ENCODE measurements at regions not wholly inside any gene's neighbourhood (a gene's known extent, or its start where the extent isn't known, plus 50 kb on each side); places are given as distances from the start of the nearest gene placed in this dataset.
A peak's percentile ranks its signal among the peaks of the same experiment; 100 is the strongest.

- no peak for DNase-seq
These were observed 318.5 kb upstream of the TBL1XR1 start for GRCh38 chr3:177515786-177516157.

- no peak for DNase-seq
These were observed 319.1 kb upstream of the TBL1XR1 start for GRCh38 chr3:177516158-177517011.

- DNase-seq = no peak
These were observed 320.6 kb upstream of the TBL1XR1 start for GRCh38 chr3:177517906-177518305.

GRCh38 chr3:177519588-177519987, 322.3 kb upstream of the TBL1XR1 start:
- peak in 1 of 2 experiments; percentile 16 for DNase-seq

- no peak for DNase-seq
These were observed 324.0 kb upstream of the TBL1XR1 start for GRCh38 chr3:177521305-177521704.

- DNase-seq = no peak
These were observed 324.8 kb upstream of the TBL1XR1 start for GRCh38 chr3:177522051-177522450.

- DNase-seq = no peak
These were observed 325.9 kb upstream of the TBL1XR1 start for GRCh38 chr3:177523067-177523675.

DNA sequence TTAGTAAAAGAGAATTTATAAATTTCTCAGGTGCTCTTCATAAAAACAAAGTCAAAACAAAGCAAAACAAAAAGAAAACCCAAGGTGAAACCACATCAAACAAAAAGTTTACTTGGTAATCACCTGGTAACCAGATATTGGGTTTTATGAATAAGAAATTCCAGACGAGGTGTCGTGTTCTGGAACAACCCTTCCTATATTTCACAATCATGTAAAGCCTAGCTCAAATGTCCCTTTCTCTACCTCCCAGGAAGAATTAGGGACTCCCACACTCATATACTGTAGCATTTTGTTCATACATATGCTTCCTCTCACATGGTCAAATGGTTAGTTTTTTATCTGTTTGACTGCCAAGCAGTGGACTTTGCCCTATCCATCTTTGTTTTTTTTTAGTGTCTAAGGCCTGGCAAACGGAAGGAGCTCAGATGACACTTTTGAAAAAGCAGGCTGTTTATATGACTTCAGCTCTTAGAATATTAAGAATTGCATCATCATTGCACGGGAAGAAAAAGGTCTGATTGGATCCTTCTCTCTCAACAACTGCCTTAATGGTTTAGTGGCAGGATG, 326.7 kb upstream of the TBL1XR1 start:
- DNase-seq = no peak

DNA sequence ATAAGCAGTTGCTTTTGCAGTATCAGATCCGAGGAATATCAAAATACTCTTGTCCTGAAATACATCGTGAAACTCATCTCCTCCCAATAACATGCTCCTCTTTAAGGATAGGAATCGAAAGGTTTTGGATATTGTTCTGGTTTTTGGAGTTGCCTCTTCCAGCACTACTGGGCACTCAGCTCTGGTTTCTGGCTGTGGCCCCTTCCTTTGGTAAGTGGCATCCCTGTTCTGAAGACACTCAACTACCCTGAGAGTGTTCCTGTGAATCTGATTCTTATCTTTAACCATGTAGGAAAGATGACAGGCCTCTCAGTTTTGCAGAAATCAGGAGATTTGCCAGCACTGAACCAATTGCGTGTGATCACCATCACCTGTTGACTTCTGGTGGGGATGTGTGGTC, 327.5 kb upstream of the TBL1XR1 start:
- DNase-seq = no peak

DNA sequence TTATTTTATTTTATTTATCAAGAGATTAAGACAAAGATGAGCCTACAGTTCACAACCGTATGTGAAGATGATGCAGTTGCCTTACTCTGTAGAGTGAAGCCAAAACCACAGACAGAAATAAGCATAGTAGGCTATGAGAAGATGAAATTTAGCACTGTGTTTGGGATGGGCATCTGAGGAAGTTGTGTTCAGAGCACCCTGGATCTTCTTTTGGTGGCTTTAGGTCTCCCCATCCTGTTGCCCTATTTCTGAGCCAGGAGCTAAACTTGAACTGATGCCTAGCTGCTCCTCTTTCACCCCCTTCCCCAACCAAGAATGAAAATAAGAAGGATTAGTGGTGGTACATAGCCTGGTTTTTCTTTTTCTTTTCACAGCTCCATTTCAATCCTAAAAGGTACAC, 328.1 kb upstream of the TBL1XR1 start:
- DNase-seq = no peak

- DNase-seq = no peak
These were observed 328.9 kb upstream of the TBL1XR1 start for GRCh38 chr3:177525987-177526712.

DNA sequence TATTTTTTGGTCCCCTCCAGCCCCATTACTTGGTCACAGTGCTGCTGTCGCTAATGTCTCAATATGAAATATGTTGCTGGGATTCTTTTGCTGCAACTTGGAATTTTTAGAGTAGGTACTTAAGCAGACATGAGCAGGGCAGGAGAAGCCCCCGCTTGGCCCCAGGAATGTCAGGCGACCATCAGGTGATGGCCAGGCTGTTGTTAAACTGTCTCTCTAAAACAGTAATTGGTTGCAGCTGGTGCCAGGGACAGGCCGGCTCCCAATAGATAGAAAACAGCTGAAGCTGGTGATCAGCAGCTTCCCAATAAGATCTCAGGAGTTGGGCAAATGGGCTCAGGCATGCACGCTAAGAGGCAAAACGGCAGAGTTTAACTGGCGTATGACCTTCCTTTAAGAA, 329.9 kb upstream of the TBL1XR1 start:
- DNase-seq = no peak

DNA sequence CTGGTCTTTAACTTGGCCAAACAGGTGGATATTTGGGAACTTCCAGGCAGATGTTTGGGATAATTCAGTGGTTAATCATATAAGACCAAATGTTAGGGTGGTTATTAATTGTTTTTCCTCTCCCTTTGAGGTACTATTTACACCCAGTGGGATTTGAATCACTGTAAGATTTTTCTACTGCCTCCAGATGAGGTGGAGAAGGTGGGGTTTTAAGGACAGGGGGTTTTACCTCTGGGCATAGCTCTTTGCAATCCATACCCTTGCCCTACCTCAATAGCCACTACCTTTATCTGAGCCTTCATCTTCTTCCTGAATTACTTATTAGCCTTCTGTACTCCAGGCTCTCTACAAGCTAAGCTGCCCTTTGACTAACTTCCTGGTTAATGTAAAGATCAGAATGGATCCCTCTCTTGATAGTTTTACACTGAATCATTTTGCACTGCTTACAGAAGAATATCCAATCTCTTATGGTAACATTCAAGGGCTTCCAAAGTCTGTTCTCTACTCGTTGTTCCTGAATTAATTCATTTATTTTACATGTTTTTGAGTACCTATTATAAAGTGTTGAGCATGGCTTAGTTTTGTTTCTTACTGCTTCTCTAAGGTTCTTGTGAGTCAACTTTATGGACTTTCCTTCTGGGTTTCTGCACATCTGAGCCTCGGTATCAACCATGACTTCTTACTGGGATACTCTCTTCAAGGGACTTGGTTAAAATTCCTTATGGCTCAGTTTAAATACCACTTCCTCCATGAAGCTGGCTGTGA, 331.2 kb upstream of the TBL1XR1 start:
- DNase-seq = no peak

GRCh38 chr3:177529071-177529550, 331.8 kb upstream of the TBL1XR1 start:
- no peak for DNase-seq

DNA sequence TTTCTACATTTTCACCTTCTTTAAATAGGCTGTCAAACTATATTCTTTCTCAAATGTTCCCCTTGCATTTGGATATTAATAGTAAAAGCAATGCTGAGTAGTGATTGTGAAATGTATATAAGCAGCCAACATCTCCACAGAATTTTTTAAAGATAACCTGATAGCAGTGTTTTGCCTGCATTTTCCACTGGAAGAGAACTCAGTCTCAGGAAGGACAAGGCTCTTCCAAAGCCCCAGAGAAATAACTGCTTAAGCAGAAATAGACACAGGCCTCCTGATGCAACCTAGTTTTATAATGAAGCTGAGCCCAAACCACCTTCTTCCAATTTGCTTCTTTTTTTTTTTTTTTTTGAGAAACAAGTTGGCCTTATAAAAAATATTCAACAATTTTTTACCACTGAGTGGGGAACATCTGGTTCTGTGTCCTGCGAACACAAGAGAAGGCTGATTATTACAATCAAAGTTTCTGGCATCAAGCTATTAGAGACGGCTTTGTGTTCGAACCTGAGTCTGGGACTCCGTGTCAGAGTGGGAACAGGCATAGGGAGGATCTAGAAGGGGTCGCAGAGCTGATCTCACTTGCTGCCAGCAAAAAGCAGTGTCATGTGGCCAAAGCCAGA, 332.5 kb upstream of the TBL1XR1 start:
- DNase-seq = no peak

DNA sequence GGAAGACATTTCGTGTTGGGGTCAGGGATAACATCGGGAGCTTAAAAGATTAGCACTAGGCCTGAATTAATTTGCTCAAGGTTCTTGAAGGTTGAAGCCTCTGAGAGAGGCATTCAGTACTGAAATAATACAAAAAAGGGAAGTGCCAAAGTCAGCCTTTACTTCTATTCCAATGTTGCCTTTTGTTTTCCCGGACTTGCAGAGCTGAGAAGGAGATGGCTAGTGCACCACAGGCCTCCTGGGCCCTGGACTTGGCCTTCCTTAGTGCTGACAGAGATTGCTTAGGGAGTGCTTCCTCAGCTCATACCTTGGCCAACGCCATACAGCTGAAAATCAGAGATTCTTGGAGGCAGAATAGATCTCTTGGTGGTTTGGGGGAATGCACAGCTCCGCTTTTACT, 333.6 kb upstream of the TBL1XR1 start:
- DNase-seq = no peak

- no peak for DNase-seq
These were observed 339.6 kb upstream of the TBL1XR1 start for GRCh38 chr3:177536873-177537272.

GRCh38 chr3:177537612-177538011, 340.3 kb upstream of the TBL1XR1 start:
- no peak for DNase-seq

DNA sequence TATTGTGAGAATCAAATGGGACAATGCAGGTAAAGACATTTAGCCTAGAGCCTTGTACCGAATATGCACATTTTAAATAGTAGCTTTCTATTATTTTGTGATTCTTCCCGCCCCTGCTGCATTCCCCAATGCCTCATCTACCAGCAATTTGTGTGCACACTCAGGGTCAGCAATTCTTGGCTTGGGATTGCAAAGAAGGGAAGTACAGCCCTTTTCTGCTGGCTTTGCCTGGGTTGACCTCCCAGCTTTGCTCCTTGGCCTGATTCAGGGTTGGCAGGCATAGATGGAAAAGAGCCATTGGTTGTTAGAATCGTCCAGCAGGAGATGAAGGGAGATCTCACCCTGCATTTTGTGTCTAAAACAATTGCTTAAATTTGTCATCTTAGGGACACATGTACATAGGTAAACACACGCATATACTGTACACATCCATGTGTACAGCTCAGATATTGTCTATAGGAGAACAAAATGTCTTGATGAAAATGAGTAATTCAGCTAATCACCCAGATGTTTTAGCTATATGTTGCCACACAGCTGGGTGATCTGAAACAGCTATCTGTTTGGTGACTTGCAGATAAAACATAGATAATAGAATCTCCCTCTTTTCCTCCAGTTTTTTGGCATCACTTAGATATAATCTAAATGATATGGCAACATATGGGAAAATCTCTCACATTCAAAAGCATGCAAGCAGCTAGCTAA, 340.9 kb upstream of the TBL1XR1 start:
- no peak for DNase-seq

GRCh38 chr3:177538750-177539730, 341.8 kb upstream of the TBL1XR1 start:
- DNase-seq = no peak
